ENCODE measurements at regions not wholly inside any gene's neighbourhood (a gene's known extent, or its start where the extent isn't known, plus 50 kb on each side); places are given as distances from the start of the nearest gene placed in this dataset.

DNA sequence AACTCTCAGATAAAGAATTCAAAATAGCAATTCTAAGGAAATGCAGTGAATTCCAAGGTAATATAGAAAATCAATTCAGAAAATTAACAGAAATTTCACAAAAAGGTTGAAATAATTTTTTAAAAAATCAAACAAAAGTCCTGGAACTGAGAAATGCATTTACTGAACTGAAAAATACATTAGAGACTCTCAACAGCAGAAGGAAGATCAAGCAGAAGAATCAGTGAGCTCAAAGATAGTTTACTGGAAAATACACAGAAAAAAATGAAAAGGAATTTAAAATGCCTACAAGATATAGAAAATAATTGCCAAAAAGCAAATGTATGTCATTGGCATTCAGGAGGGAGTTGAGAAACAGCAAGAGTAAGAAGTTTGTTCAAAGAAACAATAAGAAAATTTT is 107.3 kb downstream of the BUD13 start:
- DNase-seq (no peak), ATAC-seq (no peak)
- Histone ChIP-seq H3K27me3 (peaks cover 0 to 13% (median 3%) of the 10 kb centered on the region in 3 donors), H3K4me1 (no peaks in the 10 kb centered on the region), H3K9me3 (peaks cover 0 to 8% (median 0%) of the 10 kb centered on the region in 3 donors), H3K27ac (no peak overlapping the region), H3K4me3 (no peak overlapping the region), H3K36me3 (no peaks in the 10 kb centered on the region)
- TF ChIP-seq, protein P1, sequence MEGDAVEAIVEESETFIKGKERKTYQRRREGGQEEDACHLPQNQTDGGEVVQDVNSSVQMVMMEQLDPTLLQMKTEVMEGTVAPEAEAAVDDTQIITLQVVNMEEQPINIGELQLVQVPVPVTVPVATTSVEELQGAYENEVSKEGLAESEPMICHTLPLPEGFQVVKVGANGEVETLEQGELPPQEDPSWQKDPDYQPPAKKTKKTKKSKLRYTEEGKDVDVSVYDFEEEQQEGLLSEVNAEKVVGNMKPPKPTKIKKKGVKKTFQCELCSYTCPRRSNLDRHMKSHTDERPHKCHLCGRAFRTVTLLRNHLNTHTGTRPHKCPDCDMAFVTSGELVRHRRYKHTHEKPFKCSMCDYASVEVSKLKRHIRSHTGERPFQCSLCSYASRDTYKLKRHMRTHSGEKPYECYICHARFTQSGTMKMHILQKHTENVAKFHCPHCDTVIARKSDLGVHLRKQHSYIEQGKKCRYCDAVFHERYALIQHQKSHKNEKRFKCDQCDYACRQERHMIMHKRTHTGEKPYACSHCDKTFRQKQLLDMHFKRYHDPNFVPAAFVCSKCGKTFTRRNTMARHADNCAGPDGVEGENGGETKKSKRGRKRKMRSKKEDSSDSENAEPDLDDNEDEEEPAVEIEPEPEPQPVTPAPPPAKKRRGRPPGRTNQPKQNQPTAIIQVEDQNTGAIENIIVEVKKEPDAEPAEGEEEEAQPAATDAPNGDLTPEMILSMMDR (IDR thresholded peaks at IDR 0.05 in 4 of 5, conservative IDR thresholded peaks at IDR 0.05 in 1 of 5): no peak
- TF ChIP-seq POLR2A (IDR thresholded peaks at IDR 0.05): no peak
- intact Hi-C loops (cut with DNase I; ENCODE audit: low total_unique reads) (no loop called here), in situ Hi-C loops (cut with MboI; ENCODE audit: low sequenced_read_pairs in 4 of 4) (no loop called here)

DNA sequence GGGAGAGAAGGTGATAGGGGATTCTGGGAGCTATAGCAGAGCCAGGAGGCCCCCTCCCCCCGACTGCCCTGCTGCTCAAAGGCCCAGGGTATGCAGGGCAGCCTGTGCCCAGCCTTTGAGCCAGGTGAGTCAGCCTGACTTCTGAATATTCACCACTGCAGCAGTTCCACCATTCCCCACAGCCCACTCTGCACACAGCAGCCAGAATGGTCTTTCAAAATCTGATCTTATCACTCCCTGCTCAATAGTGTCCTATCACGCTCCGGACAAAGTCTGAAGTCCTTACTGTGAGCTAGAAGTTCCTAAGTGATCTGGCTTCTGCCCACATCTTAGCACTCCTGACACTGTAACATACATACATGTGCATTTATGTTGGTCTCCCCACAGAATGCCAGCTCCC is 111.7 kb downstream of the BUD13 start:
- intact Hi-C loops (cut with DNase I; ENCODE audit: low total_unique reads): no loop called here

DNA sequence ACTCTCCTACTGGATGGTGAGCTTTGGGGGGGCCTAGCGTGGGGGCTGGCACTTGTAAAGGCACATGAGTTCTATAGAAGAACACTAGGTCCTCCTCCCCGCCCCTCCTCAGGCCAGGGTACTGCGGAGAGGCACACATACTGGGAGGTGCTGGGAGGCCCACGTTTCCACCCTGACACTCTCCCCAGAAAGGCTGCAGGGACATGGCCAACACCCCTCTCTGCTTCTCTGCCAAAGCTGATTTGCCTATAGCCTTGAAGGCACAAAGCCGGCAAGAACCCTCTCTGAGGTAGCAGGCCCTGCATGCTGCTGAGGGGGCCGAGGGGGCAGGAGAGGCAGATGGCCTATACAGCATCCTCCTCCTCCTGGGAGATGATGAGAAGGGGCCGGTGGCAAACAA is 112.8 kb downstream of the BUD13 start:
- DNase-seq: no peak
- intact Hi-C loops (cut with DNase I; ENCODE audit: low total_unique reads) (no loop called here), in situ Hi-C loops (cut with MboI; ENCODE audit: low sequenced_read_pairs in 4 of 4) (no loop called here)
- Histone ChIP-seq H3K4me3 (no peak overlapping the region), H3K27ac (no peak overlapping the region), H3K36me3 (no peaks in the 10 kb centered on the region), H3K4me1 (no peaks in the 10 kb centered on the region), H3K9me3 (peaks cover 0 to 5% (median 0%) of the 10 kb centered on the region in 3 donors), H3K27me3 (peaks cover 0 to 9% (median 3%) of the 10 kb centered on the region in 3 donors)
- ATAC-seq: no peak
- TF ChIP-seq, protein P1 (IDR thresholded peaks at IDR 0.05 in 4 of 5, conservative IDR thresholded peaks at IDR 0.05 in 1 of 5): no peak
- TF ChIP-seq POLR2A (IDR thresholded peaks at IDR 0.05): no peak

More for the DNA sequence above, 111.7 kb downstream of the BUD13 start:
- no peaks in the 10 kb centered on the region for H3K36me3 ChIP-seq
- no peak for DNase-seq
- ATAC-seq: no peak
- in situ Hi-C loops (cut with MboI; ENCODE audit: low sequenced_read_pairs in 4 of 4): no loop called here
- TF ChIP-seq, protein P1 (IDR thresholded peaks at IDR 0.05 in 4 of 5, conservative IDR thresholded peaks at IDR 0.05 in 1 of 5): no peak
- no peak for TF ChIP-seq POLR2A (IDR thresholded peaks at IDR 0.05)
- no peaks in the 10 kb centered on the region for H3K4me1 ChIP-seq
- H3K9me3 ChIP-seq: peaks cover 0 to 8% (median 0%) of the 10 kb centered on the region in 3 donors
- H3K27me3 ChIP-seq: peaks cover 0 to 13% (median 3%) of the 10 kb centered on the region in 3 donors
- no peak overlapping the region for H3K27ac ChIP-seq
- no peak overlapping the region for H3K4me3 ChIP-seq

DNA sequence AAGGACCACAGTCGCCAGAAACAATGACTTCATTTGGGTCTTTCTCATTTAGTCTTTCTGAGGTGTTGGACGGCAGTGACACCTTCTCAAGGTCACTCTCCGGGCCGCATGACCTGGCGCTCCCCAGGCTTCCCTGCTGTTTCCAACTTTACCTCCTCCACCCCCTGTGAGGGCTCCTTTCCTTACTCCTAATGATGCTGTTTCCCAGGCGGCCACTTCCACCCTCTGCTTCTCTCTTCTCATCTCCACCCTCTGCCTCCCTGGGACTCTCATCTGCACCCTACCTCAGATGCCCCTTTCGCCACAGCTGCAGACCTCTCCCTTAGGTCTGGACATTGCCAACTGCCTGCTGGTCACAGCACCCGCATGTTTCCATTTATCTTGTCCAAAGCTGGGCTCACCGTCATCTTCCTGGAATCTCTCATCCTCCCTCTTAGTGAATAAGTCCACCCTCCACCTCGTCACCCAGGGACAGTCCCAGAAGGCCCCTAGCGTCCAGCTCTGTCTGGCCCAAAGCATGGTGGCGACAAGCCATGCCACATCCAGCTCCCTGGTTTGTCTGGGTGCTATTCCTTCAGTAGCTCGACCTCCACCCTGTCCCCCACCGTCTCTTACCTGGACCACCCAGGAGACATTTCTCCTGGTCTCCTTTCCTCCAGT is 113.8 kb downstream of the BUD13 start:
- in situ Hi-C loops (cut with MboI; ENCODE audit: low sequenced_read_pairs in 4 of 4): no loop called here
- intact Hi-C loops (cut with DNase I; ENCODE audit: low total_unique reads): no loop called here
- ATAC-seq: no peak

More for the DNA sequence above, 113.8 kb downstream of the BUD13 start:
- H3K27me3 ChIP-seq: peaks cover 0 to 9% (median 3%) of the 10 kb centered on the region in 3 donors
- no peaks in the 10 kb centered on the region for H3K4me1 ChIP-seq
- no peaks in the 10 kb centered on the region for H3K9me3 ChIP-seq
- DNase-seq: no peak
- no peaks in the 10 kb centered on the region for H3K36me3 ChIP-seq
- H3K27ac ChIP-seq: no peak overlapping the region
- TF ChIP-seq POLR2A (IDR thresholded peaks at IDR 0.05): no peak
- TF ChIP-seq, protein P1 (IDR thresholded peaks at IDR 0.05 in 4 of 5, conservative IDR thresholded peaks at IDR 0.05 in 1 of 5): no peak
- no peak overlapping the region for H3K4me3 ChIP-seq

Measured in gastrocnemius medialis (tissue), 4 donors.